Astrocyte (in vitro differentiated cells and primary cell): ENCODE measurements at regions not wholly inside any gene's neighbourhood (a gene's known extent, or its start where the extent isn't known, plus 50 kb on each side); places are given as distances from the start of the nearest gene placed in this dataset.

Experiments
- EZH2 ChIP-seq: IDR thresholded peaks from 2 replicates; pipeline ENCODE4 v1.6.1; 2012; ENCODE audit warnings: mild to moderate bottlenecking, low read length, inconsistent platforms; ENCODE audit not compliant: insufficient read depth
- TF ChIP-seq, protein P1 (sequence below): IDR thresholded peaks from 2 replicates; pipeline ENCODE4 v1.5.1; 2011; ENCODE audit warnings: low read depth, mild to moderate bottlenecking, inconsistent platforms, low read length, moderate library complexity; ENCODE audit not compliant: insufficient read depth

DNA sequence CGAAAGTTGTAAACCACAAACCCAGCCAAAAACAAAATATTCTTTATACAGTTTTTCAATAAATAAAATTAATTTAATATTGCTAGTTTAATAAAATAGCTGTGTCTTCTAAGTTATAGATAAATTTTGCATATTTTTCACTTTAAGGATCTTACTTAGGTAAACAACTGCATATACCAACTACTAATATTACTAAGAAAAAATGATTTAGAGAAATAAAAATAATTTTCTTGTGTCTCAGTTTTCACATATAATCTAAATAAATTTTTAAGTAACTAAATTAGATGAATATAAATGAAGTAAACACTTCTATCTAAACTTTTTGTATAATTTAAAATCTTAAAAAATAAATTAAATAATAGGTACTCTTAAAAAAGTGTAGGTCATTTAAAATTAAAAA, 67.1 kb upstream of the TOP3B start:
- TF ChIP-seq, protein P1, sequence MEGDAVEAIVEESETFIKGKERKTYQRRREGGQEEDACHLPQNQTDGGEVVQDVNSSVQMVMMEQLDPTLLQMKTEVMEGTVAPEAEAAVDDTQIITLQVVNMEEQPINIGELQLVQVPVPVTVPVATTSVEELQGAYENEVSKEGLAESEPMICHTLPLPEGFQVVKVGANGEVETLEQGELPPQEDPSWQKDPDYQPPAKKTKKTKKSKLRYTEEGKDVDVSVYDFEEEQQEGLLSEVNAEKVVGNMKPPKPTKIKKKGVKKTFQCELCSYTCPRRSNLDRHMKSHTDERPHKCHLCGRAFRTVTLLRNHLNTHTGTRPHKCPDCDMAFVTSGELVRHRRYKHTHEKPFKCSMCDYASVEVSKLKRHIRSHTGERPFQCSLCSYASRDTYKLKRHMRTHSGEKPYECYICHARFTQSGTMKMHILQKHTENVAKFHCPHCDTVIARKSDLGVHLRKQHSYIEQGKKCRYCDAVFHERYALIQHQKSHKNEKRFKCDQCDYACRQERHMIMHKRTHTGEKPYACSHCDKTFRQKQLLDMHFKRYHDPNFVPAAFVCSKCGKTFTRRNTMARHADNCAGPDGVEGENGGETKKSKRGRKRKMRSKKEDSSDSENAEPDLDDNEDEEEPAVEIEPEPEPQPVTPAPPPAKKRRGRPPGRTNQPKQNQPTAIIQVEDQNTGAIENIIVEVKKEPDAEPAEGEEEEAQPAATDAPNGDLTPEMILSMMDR = no peak
- no peak for TF ChIP-seq EZH2
